GM19452 (cell line): ENCODE measurements at regions not wholly inside any gene's neighbourhood (a gene's known extent, or its start where the extent isn't known, plus 50 kb on each side); places are given as distances from the start of the nearest gene placed in this dataset.

Experiments
- ATAC-seq: cut with Tn5 transposase; IDR thresholded peaks from one replicate; pipeline ENCODE4 v1.9.1; 2021; ENCODE audit not compliant: unreplicated experiment

DNA sequence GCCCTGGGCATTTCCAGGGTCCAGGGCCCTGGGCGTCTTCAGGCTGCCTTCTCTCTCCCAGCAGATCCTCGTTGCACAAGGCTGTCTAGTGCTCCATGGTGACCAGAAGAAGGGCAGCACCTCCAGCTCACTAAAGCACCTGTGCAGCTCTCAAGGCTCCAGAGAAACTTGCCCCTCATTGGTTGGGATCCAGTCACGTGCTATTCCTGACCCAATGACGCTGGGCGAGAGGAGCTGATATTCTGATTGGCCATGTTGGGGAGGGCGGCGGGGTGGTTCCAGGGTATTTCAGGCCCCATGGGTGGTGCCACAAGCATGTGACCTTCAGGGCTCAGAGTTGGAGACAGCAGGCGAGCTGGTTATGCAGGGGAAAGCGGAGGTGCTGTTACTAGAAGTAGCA is 309.1 kb downstream of the TOX3 start:
- ATAC-seq = no peak

DNA sequence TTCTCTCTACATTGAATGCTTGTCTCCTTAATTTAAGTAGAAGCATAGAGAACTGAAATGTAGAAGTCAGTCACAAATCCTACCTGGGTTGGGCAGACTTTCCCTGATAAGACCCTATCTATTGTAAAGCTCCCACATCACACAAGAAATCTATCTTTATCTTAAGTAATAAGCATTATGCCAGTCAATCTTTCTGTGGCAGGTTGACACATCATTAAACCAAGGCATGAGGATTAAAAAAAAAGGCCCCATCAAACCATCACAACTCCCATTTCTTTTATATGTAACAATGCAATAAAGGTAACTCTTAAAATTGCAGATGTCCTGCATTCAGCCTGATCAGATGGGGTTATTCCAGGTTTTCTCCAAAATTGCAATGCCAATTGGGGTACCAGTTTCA is 311.8 kb downstream of the TOX3 start:
- ATAC-seq = no peak

DNA sequence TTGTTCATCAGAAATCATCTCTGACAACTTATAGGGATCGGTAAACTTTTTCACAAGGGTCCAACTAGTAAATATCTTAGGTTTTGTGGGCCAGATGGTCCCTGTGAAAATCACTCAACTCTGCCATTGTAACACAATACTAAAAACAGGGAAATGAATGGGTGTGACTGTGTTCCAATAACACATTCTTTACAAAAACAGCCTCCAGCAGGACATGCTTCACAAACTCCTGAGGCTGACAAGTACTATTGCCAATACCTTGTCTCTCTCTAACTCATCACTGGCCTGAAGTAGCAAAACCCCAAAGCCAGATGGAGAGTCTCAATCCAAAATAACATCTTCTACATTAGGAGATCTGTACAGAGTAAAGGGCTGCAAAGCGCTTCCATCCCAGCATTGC is 312.3 kb downstream of the TOX3 start:
- ATAC-seq = no peak

DNA sequence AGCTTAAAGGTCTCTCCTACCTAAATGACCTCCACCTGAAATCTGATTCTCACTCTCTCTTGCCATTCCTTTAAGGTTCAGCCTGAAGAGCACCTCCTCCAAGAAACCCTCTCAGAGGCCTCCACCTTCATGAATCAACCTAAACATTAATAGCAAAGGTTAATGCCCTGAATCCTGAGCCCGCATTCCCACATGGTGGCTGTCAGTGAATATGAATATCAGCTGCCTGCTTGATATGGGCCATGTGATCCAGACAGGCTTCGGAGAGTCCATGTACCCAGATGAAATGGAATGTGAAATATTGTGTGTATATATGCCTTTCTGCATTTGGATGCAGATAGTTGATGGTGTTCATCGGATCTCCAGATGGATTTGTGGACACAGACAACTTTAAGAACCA is 317.5 kb downstream of the TOX3 start:
- ATAC-seq = no peak

DNA sequence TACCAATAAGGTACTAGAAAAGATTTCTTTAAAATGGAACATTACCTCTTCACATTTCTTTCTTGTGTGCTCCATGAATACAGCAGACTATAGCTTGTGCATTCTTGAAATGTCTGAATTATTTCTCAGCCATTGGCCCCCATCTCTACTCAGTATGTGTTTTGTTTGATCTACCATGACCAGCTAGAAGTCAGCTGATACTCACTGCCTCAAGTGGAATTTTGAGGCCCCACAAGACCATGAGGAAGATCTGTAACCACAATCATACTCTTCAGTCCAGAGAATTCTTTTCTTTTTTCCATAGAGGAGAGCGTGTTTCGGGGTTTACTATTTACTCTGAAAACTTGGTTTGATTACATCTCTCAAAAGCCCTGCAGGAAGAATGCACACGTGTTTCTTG is 319.1 kb downstream of the TOX3 start:
- ATAC-seq = no peak

DNA sequence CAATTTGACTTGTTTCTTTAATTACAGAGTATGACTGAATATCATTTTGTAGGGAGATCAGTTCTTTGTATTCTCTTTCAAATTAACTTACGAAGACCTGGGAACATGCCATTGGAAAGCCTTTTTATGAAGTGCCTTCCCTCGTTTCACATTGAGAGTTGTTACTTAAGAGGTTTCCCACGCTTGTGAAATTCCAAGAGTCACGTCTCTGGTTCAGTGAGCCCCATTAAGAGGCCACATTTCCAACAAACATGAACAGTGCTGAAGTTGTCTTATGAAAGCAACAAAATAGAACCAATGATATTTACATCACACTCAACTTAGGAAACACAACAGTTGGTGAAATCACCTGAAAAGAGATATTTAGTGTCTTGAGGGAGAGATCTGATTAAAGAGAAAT is 334.1 kb downstream of the TOX3 start:
- no peak for ATAC-seq

DNA sequence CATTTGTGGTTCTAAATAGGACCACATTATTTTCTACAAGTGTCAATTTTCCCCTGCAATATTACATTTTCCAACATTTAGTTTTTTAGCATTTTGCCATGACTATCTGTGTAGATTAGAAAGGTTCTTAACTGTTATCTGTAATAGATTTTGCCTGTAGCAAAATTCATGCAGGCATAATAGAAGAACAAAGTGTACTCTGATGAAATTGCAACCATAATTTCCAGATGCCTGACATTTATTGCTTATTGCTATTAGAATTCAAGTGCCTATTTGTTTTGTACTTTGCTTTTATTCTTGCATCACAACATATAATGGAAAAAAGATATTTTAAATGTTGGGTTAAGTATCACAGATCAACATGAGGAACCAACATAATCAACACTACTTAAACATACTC is 337.7 kb downstream of the TOX3 start:
- ATAC-seq = no peak

DNA sequence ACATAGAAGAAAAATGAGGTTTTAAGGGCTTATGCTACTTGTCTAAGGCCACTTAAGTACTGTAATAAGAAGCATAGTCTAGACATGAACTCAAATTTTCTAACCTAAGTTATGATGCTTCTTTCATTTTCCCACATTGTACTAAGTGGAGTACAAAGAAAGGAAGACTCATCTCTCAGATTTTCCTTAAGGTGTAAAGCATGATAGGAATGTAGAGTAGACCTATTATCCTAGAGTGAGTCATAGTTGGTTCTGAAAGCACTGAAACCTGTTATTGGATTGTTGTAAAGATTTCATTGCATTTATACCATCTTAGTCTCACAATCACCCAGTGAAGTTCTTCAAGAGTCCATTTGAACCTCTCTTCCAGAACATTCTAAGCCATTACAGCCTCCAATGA is 343.8 kb downstream of the TOX3 start:
- ATAC-seq = no peak

DNA sequence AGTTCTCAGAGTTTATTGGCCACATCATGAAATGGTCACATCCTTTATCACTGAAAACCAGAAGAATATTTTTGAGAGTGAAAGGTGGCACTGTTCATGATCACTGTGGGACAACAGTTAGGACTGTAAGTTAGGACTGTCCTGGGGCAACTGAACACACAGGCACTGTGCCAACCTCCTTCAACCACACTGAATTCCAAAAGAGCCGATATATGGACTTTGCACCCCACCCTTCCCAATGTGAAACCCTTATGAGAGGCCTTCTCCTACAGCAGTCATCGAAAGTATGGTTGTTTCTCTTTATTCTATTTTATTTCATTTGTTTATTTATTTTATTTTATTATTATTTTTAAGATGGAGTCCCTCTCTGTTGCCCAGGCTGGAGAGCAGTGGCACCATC is 353.5 kb downstream of the TOX3 start:
- ATAC-seq = no peak

DNA sequence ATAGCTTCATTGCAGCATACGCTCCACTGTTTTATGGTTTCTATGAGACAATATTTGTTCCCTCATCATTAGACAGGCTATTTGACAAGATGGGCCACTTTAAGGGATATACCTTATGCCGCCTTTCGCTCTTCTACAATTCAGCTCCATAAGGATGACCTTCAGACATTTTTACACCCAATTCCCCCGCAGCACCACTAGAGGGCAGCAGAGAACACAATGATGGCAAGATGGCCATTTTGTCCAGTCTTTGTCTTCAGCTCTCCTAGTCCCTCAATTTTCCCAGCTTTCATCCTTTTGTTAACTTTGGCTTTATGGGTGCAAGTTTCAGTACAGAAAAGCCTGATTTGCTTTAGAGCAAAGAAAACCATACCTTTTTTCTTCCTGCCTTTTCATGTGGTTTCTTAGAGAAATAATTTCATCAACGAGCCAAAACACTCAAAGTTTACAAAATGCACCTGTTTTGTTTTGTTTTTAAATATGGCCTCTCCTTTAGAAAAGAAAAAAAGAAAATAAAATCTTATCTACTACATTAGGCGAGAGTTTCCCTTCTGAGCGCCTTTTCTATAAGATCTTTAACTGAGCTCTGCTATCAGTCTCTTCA is 355.3 kb downstream of the TOX3 start:
- no peak for ATAC-seq

DNA sequence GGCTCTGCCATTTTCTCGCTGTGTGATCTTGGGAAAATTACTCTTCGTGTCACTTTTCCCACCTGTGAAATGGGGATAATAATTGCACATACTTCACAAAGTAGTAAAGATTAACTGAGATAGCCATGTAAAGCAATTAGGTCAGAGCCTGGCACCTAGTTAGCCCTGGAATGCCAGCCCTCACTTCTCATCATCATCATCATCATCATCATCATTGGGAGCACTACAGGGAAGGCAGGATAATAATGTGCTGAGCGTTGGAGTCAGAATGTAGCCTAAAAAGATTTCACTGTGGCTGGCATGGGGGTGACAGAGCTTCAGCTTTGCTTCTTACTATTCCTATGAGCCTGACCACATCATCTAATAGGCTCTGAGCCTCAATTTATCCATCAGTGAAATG is 362.6 kb downstream of the TOX3 start:
- no peak for ATAC-seq

DNA sequence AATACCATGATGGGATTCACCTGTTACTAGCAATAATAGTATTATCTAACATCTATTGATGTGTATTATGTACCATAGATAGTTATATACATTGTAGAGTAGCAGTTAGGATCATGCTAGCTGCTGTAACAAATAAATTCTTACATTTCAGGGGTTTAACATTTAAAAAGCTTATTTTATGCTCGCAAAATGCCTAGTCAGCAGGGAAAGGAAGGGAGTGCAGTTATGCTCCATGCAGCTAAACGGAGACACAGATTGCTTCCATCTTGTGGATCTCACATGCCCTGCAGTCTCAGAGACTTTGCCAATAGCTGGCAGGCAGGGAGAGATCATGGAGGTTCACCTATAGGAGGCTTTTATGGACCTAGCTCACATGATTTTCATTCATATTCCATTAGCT is 364.1 kb downstream of the TOX3 start:
- no peak for ATAC-seq

DNA sequence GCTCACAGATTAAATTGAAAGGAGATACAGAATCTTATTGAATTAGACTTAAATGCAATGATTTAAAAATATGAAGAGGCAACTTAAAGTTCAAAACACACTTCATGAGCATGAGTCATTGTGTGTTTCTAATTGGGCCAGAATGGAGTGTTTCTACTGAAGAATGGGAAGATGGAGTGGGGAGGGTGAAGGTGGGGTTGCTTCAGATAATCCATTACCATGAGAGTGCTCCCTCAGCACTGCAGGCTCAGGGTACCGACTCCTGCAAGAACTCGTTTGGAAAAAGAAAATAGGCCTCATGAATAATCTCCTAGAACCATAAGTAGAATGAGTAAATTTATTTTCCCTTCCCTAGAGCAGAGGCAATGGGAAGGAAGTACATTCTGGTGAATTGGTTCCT is 372.8 kb downstream of the TOX3 start:
- no peak for ATAC-seq

DNA sequence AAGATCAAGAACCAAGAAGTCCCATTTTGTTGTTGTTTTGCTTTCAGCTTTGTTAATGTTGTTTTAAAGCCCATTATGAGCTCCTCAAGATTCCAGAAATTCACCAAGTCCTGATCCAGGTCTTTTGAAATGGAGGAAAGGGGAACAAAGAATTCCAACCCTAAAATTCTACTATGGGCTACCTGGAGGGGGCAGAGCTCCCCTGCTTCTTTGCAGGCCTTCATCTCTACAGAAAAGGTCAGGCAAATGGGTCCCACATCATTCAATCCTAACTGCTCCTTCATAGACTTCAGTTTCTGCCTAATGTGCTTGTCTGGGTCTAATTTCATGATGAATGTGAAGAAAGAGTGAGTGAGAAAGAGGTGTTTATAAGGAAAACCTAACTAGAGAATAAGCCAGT is 375.5 kb downstream of the TOX3 start:
- ATAC-seq = no peak

DNA sequence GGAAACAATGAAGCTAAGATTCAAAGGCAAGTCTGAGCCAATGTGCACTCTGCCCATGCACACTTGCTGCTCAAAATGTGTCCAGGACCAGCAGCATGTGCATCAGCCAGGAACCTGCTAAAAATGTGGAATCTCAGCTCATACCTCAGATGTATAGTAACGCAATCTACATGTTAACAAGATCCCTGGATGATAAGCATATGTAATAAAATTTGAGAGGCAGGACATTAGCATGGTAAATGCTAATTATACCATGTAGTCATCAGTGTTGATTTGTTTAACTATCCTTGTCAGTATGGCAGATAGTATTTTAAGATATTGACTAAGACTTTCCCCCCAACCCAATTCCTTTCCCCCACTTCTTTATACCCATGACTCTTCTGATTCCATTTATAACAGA is 379.6 kb downstream of the TOX3 start:
- no peak for ATAC-seq

DNA sequence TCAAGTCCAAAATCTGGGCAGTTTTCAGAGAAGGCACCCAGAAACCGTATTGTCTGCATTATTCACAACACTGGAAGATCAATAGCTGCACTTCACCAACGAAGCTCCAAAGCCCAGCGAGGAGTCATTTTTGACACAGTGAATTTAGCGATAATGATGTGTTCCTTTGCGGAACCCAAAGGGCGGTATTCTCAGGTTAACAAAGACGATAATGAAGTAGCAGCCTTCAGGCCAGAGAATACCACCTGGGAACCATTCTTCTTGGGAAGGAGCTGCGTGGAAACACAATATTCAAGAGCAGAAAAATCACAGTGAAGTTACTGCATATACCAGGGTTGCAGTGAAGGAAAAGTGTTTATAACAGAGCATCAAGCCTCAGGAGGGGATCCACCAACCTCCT is 381.0 kb downstream of the TOX3 start:
- ATAC-seq = no peak

DNA sequence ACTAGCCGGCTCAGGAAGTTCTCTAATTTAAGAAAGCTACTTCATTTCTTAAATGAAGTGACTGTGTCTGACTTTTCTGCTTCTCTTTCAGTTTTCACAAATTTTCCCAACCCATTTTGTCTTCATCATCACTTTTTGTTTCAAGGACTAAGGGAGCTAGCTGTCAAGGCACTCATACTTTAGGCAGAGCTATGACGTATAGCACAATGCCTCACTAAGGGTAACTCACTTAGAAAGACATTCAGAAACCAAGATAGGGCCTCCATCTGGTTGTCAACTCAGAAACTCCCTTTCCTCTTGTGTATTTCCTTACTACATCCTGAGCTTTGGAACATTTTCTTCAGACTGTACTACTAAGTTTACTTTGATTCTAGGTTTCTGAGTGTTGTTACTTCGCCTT is 397.9 kb downstream of the TOX3 start:
- no peak for ATAC-seq

DNA sequence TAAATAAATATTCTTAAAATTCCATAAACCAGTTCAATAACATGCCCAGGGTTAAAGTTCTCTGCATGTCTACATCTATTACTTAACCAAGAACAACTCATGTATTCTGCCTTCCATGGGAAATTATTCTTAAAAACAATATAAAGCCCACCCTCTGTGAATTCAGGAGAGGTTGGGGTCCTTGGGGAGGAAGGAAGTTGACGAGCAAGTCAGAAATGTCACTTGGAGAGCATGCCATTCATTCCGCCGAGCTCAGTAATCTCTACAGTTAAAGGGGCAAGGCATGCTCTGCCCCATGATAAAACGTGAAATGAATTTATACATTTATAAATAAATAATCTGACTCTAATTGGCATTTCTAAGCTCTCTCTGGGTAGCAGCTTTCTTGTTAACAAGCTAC is 405.1 kb downstream of the TOX3 start:
- no peak for ATAC-seq

DNA sequence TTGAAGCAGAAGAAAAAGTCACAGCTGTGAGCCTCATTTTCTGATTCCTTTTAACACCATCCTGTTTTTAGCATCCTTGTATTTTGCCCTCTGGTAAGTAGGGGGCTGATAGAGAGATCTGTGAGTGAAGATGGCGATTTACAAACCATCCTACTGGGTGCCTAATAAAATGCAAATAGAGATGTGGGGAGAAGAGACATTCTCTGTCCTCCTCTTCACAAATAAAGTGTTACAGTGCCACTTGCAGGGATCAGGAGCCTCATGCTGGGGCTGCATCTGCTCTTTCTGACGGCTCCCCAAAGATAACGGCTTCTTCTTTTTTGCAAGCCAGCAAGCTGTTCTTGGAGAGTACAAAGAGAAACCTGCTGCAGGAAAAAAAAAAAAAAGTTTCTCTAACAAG is 418.6 kb downstream of the TOX3 start:
- ATAC-seq = no peak

DNA sequence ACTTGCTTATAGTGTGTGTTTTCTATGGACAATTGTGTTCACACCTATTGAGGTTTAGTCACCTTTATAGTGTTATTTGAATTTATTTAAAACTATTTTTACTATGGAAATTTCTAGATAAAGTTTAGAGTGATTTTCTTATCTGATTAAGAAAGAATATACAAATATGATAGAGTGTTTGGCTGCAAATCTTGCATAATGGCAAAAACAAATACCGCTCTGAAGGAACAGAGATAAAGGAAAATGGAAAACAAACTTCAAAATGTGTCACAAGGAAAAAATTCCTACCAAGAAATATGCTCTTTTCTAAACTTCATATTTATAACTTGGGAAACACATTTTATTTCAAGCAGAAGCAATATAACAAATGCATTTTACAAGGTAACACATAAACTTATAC is 423.1 kb downstream of the TOX3 start:
- no peak for ATAC-seq

DNA sequence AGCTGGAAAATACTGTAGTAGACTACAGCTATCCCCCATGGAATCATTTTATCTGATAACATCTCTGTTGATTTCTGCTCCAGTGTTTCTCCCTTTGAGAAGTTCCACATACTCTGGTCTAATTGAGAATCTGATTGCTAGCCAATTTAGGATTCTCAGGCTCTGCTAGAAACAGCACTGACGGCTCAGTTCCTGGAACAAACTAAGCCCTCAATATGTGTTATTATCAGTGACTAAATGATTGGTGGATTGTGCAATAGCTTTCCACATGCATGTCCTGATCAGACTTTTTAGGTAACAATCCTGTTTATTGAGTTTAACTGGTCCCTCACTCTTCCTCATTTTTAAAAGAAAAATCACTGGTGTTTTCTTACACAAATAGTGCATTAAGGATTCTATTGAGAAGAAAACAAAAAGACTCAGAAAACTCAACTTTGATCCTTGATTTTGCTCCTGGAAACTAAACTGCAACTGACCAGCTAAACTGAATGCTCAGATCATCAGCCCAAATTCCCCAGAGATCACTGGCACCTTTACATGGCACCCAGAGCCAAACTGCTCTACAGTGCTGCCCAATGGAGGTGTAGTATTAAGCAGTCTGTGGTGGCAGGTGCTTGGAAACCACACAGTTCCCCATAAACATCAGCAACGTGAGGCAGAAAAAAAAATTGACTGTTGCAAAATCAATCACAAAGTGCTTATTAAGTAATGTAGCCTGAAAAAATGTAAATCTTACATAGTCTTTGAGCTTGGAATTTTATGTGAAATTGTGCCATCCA is 423.7 kb downstream of the TOX3 start:
- no peak for ATAC-seq

DNA sequence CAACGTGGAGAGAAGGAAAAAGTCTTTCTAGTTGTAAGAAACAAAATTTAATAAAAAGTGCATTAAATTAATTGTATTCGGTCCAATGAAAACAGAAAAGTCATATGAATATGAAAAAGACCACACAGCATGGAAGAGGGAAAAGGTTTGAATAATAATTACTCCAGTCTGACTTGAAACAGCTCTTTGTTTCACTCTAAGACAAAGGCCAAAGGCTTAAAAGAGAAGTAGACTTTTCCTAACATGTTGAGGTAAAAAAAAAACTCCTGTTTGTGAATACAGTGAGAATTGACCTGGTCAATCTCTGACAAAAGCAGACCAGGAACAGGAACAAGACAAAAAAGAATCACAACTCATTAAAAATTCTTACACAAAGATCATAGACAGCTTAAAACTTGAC is 429.8 kb downstream of the TOX3 start:
- no peak for ATAC-seq

DNA sequence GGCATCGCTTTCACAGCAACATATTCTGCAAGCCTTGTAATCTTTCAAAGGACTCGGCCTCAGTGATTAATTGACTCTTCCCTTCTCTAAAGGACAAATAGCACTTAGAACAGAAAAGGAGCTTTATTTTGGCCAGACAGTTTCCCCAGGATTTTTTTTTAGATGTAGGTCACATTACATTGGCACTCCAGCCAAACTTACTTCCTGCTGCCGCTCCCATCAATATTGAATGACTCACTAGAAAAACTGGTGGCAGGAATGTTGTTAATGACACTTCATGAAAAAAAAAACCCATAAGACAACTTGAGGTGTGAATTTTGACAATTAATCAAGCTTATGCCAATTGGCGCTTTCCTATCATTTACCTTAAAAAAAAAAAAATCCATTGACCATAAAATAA is 432.6 kb downstream of the TOX3 start:
- no peak for ATAC-seq
